Left renal cortex interstitium (tissue), 4 donors: ENCODE measurements at regions not wholly inside any gene's neighbourhood (a gene's known extent, or its start where the extent isn't known, plus 50 kb on each side); places are given as distances from the start of the nearest gene placed in this dataset.
"Not testable (repeated sequence)": the region's sequence is repeated elsewhere in the genome, so short reads cannot be mapped to it uniquely, and the experiment has no call there.

Experiments
- DNase-seq, 4 donors: peaks; one replicate each; pipeline ENCODE4 v3.0.0-alpha.2; 2013; ENCODE audit warnings: low read depth in 4 of 4, low spot score in 2 of 4, missing footprints in 1 of 4

DNA sequence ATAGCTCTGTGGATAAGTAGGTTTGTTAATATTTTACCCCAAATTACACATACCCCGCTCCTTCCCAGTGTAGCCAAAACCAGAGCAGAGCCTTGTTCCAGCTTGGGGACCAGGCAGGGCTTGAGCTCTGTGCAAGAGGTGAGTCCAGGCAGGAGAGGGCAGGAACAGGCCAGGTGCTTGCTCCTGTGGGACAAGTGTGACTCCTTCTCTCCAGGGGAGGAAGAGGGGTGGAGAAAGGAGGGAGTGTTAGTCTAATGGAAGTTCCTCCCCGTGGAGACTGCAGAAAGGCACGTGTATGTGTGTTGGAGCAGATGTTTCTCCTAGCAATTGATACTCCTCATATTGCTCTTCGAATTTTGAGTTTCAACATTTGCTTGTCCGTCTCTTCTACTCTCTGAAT, 201.0 kb downstream of the FGF9 start:
- DNase-seq: no peak

DNA sequence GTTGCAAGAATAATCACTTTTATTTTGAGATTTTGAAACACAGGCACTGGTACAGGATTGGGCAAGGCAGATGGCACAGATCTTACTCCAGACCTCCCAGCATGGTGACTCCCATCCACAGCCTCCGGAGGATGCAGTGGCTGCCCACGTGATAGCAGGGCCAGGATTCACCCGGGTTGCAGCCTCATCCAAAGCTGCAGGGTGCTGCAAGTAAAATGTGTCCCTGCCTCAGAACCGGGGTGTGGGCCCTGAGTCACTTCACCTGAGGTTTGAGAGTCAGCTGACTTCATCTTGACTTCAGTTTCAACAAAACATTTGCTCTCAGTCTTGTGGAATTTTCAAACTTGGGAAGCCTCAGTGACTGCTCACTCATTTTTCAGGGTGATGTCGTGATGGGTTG, 201.9 kb downstream of the FGF9 start:
- no peak for DNase-seq

DNA sequence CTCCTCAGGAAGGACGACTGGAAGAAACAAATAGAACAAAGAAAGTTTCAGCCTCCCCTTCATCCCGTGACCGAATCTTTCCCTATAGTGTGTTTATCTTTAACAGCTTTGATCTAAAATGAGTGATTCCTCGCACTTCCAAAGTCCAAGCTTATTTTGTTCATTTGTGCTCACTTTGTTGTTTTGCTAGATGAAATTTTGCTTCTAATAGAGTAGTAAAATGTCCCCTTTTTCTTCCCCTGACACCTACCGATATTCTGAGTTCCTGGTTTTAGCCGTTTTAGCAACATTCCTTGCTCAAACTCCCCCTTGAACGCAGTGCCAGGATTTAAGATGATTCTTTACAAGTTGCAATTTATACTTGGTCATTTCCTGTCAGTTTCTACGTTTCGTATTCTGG, 204.2 kb downstream of the FGF9 start:
- DNase-seq: no peak

DNA sequence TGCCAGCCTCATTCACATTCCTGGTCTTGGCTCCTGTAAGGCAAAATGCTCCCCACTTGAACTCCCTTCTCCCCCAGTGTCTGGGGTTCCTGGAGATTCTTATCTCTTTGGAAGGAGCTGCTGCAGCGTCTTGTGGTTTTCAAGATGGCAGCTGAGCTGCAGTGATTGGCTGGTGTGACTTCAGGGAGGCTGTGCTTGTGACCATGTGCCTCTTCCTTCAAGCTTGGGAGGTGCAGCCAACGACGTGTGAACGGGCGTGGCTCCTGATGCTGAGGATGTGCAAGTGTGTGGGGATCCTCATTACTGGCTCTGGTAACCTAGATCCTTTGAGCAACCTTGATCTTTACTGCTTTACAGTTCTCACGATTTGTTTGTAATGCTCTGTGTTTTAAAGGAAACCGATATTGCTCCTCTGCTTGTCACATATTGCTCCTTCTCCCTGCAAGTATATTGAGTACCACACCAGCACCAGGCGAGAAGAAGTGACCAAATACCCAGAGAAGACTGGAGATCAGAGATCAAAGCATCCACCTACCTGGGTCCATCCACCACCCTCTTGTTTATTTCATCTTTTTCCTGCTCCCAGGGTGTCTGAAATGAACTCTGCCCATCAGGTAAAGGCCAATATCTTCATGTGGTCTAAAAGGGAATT, 208.5 kb downstream of the FGF9 start:
- DNase-seq: no peak

DNA sequence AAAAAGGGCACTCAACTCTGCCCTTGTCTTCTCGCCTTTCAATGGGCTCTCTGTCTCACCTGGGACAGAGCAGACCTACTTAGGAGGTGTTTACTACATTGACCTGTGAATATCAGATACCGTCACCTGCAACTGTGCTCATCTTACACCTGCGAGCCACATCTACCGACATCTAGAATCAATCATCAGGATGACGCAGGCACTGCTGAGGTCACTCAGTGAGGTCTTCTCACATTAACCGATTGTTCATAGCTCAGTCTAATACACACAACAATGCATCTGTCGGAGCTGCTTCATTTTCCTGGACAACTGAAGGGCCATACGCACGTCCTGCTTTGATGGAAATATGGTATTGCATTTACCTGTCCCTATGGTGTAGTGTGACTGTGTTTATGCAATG, 211.9 kb downstream of the FGF9 start:
- DNase-seq: no peak

DNA sequence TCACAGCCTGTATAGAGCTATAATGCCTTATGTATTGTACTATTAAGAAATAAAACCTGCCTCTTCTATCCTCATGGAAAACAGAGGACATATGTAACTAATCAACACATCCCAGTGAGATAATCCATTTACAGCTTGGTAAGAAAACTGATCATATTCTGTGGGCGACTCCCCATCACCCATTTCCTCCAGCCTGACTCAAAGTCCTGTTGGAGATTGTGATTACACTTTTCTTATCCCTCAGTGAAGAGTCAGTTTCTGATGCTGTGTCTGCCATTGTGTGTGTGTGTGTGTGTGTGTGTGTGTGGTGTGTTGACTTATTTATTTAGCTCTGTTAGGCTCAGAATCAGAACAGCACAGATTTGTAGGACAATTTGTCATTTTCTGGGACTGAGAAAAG, 212.8 kb downstream of the FGF9 start:
- DNase-seq: no peak

DNA sequence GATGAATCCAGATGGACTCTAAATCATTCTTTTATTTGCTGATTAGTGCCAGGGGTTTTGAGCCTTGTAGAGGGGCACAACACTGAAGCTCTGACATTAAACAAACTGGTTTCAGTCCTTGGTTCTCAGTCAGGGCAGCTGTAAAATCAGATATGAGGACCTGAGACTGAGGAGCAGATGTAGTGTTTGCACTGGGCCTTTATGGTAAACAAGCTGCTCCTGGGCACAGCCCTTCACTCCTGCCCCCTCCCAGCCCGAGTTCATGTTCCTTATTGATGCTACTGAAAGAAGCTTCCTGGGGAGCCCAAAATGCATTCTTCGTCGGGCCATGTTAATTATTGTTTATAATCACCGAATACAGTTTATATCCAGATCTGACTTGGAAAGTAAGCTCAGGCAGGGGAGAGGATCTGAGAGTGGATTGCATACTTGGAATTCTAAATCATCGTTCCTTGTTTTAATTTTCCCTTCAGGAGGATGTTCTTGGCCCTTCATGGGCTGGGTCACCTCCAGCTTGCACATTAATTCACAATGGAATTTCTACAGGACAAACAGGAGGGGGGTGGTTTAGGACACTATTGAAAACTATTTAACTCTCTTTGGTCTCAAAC, 213.5 kb downstream of the FGF9 start:
- DNase-seq: no peak

DNA sequence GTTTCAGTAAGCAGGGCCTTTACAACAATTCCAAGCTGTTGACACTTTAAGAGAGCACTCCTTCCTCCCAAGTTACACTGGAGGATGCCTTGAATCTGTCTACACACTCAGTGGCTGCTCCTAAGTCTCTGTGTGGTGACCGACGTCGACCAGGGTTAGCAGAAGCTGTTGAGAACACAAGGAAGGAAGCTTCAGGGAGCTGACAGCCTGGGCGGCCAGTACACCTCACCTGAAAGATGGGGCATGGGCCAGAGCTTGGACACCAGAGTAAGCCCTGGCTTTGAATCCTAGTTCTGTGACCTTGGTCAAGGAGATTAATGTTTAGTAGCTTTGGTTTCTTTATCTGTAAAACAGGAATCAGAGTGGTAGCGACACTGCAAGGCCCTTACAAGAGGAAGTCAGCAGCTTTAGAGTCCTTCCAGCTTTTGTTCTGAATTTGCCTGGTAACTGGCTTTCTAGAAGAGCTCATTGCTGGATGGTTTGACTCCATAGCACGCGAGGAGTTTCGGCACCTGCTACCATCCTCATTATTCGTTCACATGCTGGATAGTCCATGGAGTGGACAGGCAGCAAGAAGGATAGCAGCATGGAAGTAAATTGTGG, 214.2 kb downstream of the FGF9 start:
- no peak for DNase-seq

DNA sequence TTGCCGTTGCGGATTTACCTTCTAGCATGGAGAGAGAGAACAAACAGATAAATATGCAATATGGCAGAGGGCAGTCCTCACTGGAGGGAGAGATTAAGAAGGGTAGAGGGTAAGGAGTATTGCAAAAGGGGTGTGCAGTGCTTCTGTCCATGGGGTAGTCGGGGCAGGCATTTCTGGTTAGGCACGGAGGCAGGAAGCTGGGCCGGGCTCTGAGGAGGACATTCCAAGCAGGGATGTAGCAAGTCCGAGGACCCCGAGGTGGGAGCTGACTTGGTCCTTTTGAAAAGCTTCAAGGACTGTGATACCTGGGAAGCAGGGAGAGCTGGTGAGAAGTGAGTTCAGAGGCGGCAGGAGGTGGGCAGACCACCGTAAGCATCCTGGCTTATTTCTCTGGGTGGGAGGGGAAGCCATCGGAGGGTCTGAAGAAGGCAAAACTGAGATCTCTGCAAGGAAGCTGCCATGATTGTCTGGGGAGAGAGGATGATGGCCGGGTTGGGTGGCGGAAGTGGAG, 214.9 kb downstream of the FGF9 start:
- no peak for DNase-seq

DNA sequence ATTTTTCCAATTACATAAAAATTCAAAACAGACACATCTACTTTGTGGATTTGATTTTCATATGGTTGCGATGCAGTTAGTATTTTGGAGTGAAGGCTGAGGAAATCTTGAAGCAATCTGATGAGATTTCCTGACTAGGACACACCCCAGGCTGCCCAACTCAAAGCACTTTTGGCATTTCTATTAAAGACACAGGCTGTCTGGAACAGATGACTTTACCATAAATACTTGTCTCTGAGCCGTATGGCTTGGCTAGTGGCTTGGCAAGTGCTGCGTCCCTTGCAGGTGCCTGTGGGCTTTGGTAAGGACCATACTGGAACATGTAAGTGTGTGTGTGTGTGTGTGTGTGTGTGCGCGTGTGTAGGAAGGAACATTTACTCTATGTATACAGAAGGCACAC, 218.8 kb downstream of the FGF9 start:
- no peak for DNase-seq

DNA sequence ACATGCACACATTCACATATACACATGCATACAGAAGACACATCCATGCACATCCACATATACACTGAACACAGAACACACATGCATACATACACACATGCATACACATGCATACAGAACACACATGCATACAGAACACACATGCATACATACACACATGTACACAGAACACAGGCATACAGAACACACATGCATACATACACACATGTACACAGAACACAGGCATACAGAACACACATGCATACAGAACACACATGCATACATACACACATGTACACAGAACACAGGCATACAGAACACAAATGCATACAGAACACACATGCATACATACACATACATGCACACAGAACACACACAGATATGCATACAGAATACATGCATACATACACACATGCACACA, 219.3 kb downstream of the FGF9 start:
- DNase-seq: not testable (repeated sequence)

DNA sequence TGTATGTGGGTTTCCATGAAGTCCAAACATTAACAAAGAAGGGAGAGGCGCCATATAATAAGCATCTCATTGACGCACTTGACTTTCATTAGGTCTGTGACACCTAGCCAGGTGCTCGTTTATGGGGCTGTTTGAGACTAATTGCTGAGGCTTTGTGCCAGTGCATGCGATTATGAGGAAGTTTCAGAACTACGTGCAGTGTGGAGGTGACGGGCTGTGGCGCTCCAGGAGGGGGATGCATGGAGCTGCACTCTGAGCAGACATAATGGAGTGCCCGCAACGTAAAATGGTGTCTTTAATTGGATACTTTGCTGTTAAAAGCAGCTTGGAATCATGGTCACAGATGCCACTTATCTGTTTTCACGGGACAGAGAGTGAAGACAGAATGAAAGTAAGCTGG, 223.2 kb downstream of the FGF9 start:
- no peak for DNase-seq

DNA sequence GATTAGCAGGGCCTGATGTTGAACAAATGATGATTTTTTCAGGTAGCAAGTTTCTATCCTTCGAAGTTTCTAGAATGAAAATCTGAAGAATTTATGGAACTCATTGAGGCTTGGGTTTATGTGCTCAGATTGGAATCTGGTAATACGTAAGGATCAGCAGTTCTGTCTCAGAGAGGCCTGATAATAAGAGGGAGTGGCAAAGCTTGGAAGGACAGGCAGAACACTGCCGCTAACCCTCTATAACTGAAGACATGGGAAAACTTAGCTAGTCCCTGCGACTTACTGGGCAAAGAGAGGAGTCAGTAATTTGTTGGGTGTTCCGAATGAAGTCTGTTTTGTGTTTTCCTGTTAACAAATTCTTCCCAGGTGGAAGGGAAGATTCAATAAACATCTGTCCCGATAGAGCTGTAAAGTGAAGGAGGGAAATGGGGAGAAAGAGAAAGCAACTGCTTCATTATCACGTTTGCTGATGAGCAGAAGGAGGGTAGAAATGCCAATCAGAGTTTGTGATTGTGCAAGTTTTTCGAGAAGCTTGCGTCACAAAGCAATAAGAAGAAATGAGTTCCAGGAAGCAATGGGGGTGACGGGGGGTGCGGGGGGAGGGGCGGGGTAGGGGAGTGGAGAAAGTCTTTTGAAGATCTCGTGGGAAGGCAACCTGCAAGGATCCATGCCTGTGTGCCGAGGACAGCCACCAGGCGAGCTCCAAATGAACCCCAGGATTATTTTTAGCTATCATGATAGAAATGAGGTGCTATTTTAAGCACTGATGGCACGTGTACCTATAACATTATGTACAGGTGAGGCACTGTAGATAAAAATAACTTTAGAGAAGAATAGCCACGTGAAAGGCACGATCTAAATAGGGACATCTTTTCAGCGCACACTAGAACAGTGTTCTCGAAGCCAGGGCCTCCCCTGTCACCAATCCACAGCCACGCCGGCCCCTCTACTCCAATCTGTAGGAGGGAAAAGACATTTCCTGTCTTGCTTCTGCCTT, 224.1 kb downstream of the FGF9 start:
- no peak for DNase-seq

DNA sequence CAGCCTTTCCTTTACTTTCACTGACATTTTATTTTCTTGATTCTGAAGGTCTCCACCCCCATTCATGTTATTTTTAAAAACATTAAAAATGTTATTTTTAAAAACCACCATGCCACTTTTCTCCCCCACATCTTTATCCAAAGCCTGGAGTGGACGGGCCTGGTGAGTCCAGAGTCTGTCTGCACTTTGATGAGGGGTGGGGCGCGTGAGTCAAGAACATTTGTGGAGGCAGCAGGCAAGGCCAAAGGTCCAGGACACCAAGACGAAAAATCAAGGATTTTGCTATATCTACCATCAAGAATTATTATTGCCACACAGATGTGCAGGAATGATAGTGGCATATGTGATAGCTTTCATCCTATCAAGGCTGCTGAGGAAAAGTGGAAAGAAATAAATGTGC, 224.9 kb downstream of the FGF9 start:
- no peak for DNase-seq

DNA sequence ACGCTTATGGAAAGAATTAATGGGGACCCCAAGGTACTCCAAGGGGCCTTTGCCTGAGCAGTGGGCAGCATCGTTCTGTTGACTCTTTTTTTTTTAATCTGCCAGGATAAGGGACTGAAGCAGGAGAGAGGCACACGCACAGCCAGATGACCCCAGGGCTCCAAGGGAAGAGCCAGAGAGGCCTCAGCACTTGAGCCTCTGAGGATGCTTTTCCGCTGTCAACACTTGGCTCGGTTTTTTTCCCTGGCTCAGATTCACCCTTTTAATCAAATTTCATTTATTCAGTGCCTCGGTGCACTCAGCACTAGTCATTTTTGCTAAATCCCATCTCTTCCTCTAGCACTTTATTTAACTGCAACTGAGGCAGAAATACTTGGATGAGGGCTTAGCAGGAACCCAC, 226.3 kb downstream of the FGF9 start:
- no peak for DNase-seq

DNA sequence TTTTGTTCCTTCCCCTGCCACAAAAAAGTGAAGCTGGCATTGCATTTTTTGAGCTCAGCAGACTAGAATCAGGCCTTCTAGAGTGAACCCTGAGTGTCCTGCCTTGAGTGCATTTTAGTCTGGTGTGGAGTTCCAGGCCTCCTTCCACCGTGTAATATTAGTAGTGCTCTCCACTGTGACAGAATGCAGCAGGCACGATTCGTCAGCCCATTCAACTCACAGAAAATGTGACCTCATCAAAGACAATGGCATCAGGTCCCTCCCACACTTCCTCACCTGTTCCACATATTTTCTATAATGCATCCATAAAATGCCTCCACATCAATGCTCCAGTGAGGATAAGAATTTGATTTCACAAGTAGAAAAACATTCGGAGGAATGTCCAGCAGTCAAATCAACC, 227.6 kb downstream of the FGF9 start:
- no peak for DNase-seq

DNA sequence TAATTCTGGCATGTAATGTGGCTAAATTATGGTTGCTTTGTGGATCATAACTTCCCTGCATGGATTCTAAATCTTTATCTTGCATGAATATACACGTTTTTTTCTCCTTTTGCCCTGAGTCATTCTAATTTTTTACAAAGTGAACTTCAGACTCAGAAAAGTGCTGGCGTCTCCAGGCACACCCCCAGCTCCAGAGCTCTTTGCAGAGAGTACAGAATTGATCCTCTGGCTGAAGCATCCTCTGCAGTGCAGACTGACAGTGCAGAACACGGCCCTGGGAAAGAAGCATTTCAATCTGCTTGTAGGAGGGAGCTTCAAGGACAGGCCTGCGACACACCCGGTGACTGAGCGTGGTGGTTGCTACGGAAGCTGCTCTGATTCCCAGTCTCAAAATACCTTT, 228.1 kb downstream of the FGF9 start:
- DNase-seq: no peak

DNA sequence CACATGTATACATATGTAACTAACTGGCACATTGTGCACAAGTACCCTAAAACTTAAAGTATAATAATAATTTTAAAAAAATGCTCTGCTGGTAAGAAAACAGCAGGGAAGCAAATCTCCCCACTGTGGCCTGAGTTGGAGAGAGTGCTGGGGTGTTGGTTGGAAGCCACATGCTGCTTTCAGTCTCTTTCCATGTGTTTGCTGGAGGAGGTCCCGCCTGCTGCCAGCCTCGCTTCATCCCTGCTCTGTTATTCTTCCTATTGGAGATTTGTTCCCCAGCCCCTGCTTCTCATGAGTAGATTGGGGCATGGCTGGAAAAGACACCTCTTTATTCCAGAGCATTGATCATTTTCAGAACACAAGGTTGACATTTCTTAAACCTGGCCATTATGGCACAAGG, 230.5 kb downstream of the FGF9 start:
- no peak for DNase-seq

DNA sequence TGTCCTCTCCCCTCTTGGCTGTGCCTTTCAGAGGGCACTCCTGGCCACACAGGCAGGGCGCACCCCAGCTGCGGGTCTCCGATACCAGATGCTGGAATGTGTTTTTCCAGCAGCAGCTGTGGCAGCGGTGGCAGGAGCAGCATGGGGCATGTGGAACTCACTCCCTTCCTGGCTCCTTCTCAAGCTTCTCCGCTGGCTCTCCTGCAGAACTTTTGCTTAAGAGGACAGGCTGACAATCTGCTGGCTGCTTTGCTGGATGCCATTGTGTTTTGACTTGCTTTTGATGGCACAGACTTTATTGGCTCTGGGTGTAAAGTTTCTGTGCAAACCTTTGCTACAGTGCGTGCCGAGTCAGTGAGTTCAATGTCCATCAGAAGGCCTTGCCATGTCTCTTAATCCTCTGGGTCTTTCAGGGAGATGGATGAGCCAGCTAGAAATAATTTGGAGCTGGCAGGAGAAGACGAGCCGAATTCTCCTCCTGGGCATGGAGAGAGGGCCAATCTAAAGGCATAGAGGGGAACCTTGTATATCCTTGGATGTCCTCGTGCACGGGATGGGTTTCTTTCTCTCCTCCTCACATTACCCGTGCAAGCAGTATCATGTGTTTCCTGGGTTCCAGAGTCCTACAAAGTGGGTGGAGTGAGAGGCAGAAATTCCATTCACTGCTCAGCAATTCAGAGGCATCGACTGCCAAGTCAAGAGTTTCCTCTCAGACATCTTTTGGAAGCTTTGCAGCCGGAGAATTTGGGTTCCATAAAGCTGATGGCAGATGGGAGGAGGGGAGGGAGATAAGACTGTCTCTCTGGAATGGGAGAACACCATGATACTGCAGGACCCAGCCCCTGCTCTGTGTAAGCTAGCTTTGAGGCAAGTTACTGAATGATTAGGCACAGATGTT, 231.2 kb downstream of the FGF9 start:
- DNase-seq: no peak

DNA sequence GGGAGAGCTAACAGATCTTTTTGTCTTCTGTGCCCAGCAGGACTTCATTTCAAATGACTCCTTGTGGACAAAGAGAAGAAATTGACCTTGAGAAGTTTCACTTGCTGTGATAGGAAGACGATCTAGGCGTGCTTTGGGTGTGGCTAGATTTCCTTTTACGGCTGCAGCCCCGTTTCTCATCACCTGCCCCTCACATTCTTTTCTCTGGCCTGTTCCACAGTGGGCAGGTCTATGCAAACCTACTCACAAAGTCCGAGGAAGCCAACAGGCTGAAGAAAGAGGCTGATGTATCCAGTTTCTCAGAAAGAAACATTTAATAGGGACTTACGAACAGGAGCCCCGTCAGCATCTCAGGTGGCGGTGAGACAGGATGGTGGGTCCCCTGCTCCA, 231.8 kb downstream of the FGF9 start:
- DNase-seq: no peak
